ENCODE measurements at regions not wholly inside any gene's neighbourhood (a gene's known extent, or its start where the extent isn't known, plus 50 kb on each side); places are given as distances from the start of the nearest gene placed in this dataset. TPM values are rescaled to one million over a fixed set of nuclear protein-coding genes. Genes with fewer than 3 reads are reported as not detected.

Small RNA genes lying in the stretch of these regions (small RNA-seq; reads per million reads assigned to genes)
- gene MIR4447 (not detected), gene RF01884 (not detected), gene RNU5E-8P (not detected), gene RNU6-1200P (not detected)
